Suprapubic skin (tissue), 4 donors: ENCODE measurements at regions not wholly inside any gene's neighbourhood (a gene's known extent, or its start where the extent isn't known, plus 50 kb on each side); places are given as distances from the start of the nearest gene placed in this dataset.

ENCODE experiments used
- DNase-seq, 2 donors: peaks; one replicate each; pipeline ENCODE4 v3.0.0-alpha.2; 2019; ENCODE audit warnings: low spot score in 2 of 2
- H3K27ac ChIP-seq: fragments of 200-600 bp; sonication (generic); one replicate; pipeline ENCODE4 v1.5.1; 2019
- H3K27me3 ChIP-seq: fragments of 200-600 bp; sonication (generic); one replicate; pipeline ENCODE4 v1.5.1; 2019
- H3K36me3 ChIP-seq: fragments of 200-600 bp; sonication (generic); one replicate; pipeline ENCODE4 v1.5.1; 2019
- H3K4me1 ChIP-seq: fragments of 200-600 bp; sonication (generic); one replicate; pipeline ENCODE4 v1.5.1; 2019
- H3K4me3 ChIP-seq: fragments of 200-600 bp; sonication (generic); one replicate; pipeline ENCODE4 v1.5.1; 2019; ENCODE audit warnings: mild to moderate bottlenecking
- H3K9me3 ChIP-seq: fragments of 200-600 bp; sonication (generic); one replicate; pipeline ENCODE4 v1.5.1; 2019
- EP300 ChIP-seq: sonication (generic); formaldehyde crosslinking; IDR thresholded peaks from one replicate; pipeline ENCODE4 v1.6.1; 2017; ENCODE audit warnings: antibody characterized with exemption
- POLR2A ChIP-seq, 2 donors: fragments of 450-650 bp; IDR thresholded peaks; one replicate each; pipeline ENCODE4 v1.6.1; 2017; ENCODE audit warnings: antibody characterized with exemption in 2 of 2, mild to moderate bottlenecking in 2 of 2, moderate library complexity in 2 of 2
- POLR2AphosphoS5 ChIP-seq, 3 donors: sonication (generic); formaldehyde crosslinking; IDR thresholded peaks; one replicate each; pipeline ENCODE4 v1.6.1; 2017; ENCODE audit warnings: antibody characterized with exemption in 3 of 3
- WGBS: methylation state at CpG from one replicate; pipeline ENCODE4 v1.1.5; 2018; 5-methylcytosine and 5-hydroxymethylcytosine counted together
- TF ChIP-seq, protein P1 (sequence below), 2 donors: fragments of 200-600 bp in 1 of 2; fragments of 450-650 bp in 1 of 2; sonication (generic) in 1 of 2; IDR thresholded peaks; one replicate each; pipeline ENCODE4 v1.5.1; 2016 to 2019; ENCODE audit warnings: antibody characterized with exemption in 2 of 2, mild to moderate bottlenecking in 1 of 2, moderate library complexity in 1 of 2

DNA sequence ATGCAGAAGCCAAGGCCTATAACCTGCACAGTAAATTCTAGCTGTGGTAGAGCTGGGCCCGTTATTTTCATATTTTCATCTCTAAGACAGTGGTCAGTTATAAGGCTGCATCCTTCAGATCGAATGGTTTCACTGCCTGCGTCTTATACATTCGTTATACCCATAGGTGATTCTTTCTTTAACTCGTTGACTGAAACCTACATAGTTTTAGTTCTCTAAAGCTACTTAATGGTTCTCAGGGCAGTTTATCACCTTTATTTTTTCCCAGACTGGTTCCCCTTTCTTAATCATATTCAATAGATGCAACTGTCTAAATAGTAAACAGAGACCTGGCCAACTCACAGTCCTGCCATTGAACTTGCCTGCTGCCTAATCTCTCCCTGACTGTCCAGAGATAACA lies 615.3 kb upstream of the SLITRK1 start:
- WGBS, result 90% methylated on average over 5 of the region's 5 CpGs

DNA sequence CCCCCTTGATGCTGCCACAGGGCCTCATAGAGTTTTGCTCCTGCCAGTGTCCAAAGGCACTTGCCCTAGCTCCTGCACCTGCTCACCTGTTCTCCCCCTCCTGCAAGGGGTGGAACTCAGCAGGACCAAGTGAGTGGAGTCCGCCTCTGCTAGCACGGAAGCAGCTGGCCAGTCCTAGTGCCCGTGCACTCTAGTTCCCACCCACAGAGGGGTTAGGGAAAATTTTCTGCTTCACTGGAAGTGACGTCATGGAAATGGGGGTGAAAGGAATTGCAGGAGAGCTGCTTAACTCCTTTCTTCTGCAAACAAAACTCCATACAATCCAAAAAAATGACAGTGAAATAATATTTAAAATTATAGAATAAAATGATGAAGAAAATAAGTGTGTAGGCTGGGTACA lies 609.7 kb upstream of the SLITRK1 start:
- no peak for DNase-seq
- TF ChIP-seq POLR2AphosphoS5 (IDR thresholded peaks at IDR 0.05) (no peak), EP300 (no peak), POLR2A (IDR thresholded peaks at IDR 0.05) (no peak)
- TF ChIP-seq, protein P1, sequence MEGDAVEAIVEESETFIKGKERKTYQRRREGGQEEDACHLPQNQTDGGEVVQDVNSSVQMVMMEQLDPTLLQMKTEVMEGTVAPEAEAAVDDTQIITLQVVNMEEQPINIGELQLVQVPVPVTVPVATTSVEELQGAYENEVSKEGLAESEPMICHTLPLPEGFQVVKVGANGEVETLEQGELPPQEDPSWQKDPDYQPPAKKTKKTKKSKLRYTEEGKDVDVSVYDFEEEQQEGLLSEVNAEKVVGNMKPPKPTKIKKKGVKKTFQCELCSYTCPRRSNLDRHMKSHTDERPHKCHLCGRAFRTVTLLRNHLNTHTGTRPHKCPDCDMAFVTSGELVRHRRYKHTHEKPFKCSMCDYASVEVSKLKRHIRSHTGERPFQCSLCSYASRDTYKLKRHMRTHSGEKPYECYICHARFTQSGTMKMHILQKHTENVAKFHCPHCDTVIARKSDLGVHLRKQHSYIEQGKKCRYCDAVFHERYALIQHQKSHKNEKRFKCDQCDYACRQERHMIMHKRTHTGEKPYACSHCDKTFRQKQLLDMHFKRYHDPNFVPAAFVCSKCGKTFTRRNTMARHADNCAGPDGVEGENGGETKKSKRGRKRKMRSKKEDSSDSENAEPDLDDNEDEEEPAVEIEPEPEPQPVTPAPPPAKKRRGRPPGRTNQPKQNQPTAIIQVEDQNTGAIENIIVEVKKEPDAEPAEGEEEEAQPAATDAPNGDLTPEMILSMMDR (IDR thresholded peaks at IDR 0.05), result no peak
- no peaks in the 10 kb centered on the region for H3K36me3 ChIP-seq
- no peaks in the 10 kb centered on the region for H3K4me1 ChIP-seq
- no peaks in the 10 kb centered on the region for H3K9me3 ChIP-seq
- WGBS, result 96% methylated on average over 4 of the region's 4 CpGs
- H3K27ac ChIP-seq, result no peak overlapping the region
- H3K4me3 ChIP-seq, result no peak overlapping the region
- no peaks in the 10 kb centered on the region for H3K27me3 ChIP-seq

More for the DNA sequence above, 615.3 kb upstream of the SLITRK1 start:
- Histone ChIP-seq H3K27me3 (no peaks in the 10 kb centered on the region), H3K27ac (no peak overlapping the region), H3K9me3 (peaks cover 5% of the 10 kb centered on the region), H3K4me1 (no peaks in the 10 kb centered on the region), H3K4me3 (no peak overlapping the region), H3K36me3 (no peaks in the 10 kb centered on the region)
- DNase-seq, result no peak
- TF ChIP-seq EP300 (no peak), POLR2A (IDR thresholded peaks at IDR 0.05) (no peak), POLR2AphosphoS5 (IDR thresholded peaks at IDR 0.05) (no peak)
- TF ChIP-seq, protein P1 (IDR thresholded peaks at IDR 0.05), result no peak

DNA sequence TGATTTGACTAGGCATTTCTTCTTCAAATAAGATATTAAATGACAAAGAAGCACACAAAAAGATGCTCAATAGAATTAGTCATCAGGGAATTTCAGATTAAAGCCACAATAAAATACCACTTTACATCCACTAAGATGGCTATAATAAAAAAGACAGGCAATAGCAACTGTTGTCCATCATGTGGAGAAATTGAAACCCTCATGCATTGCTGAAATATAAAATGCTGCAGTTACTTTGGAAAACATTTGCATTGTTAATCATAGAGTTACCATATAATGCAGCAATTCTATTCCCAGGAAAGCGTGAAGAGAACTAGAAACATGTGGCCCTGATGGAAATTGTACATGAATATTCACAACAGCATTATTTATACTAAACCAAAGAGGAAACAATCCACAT lies 605.5 kb upstream of the SLITRK1 start:
- TF ChIP-seq POLR2A (IDR thresholded peaks at IDR 0.05), result no peak
- TF ChIP-seq, protein P1 (IDR thresholded peaks at IDR 0.05), result no peak
- TF ChIP-seq EP300, result no peak
- no peak for TF ChIP-seq POLR2AphosphoS5 (IDR thresholded peaks at IDR 0.05)
- H3K4me1 ChIP-seq, result no peaks in the 10 kb centered on the region

DNA sequence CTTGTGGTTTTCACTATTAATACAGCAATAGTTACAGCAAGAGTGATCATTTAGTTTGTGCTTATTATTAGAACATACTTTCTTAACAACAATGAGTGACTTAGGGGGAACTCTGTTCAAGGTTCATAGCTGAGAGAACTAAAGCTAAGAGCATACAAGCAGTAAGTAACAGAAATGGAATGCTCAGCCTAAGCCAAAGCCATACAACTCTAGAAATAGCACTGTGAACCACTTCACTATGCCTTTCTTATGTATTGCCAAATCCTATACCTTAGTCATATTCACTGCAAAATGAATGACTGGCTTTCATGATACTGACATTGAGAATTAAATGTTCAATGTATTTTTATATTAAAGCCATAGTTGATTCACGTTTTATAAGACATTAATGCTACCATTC lies 599.7 kb upstream of the SLITRK1 start:
- Histone ChIP-seq H3K4me3 (no peak overlapping the region), H3K27ac (no peak overlapping the region), H3K27me3 (no peaks in the 10 kb centered on the region), H3K4me1 (no peaks in the 10 kb centered on the region), H3K36me3 (no peaks in the 10 kb centered on the region), H3K9me3 (no peaks in the 10 kb centered on the region)
- TF ChIP-seq POLR2A (IDR thresholded peaks at IDR 0.05), result no peak
- no peak for TF ChIP-seq POLR2AphosphoS5 (IDR thresholded peaks at IDR 0.05)
- TF ChIP-seq EP300, result no peak
- TF ChIP-seq, protein P1 (IDR thresholded peaks at IDR 0.05), result no peak
- DNase-seq, result no peak
- WGBS, result 80% methylated on average over 1 of the region's 1 CpG

More for the DNA sequence above, 605.5 kb upstream of the SLITRK1 start:
- Histone ChIP-seq H3K27ac (no peak overlapping the region), H3K4me3 (no peak overlapping the region), H3K27me3 (no peaks in the 10 kb centered on the region), H3K36me3 (no peaks in the 10 kb centered on the region), H3K9me3 (no peaks in the 10 kb centered on the region)
- 58% methylated on average over 1 of the region's 1 CpG for WGBS
- no peak for DNase-seq

DNA sequence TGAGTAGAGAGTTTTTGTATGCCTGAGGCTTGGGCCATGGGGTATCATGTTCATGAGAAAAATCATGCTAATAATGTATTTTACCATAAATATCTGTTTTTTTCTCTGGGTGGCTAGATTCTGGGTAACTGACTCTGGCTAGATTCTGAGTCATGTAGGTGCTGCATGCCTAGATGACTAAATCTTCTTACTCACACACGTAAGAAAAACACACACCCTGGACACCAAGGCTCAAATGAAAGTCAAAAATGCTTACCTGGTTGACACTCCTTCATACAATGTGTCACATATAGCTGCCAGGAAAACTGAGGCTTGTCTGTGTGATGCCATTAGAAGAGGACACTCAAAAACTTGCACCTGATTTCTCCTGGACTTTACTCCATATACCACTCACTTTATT lies 597.4 kb upstream of the SLITRK1 start:
- no peaks in the 10 kb centered on the region for H3K27me3 ChIP-seq
- DNase-seq, result no peak
- H3K4me3 ChIP-seq, result no peak overlapping the region
- no peaks in the 10 kb centered on the region for H3K4me1 ChIP-seq
- TF ChIP-seq, protein P1 (IDR thresholded peaks at IDR 0.05), result no peak
- TF ChIP-seq POLR2A (IDR thresholded peaks at IDR 0.05) (no peak), POLR2AphosphoS5 (IDR thresholded peaks at IDR 0.05) (no peak), EP300 (no peak)
- H3K36me3 ChIP-seq, result no peaks in the 10 kb centered on the region
- WGBS, result 91% methylated on average over 1 of the region's 1 CpG
- H3K27ac ChIP-seq, result no peak overlapping the region
- H3K9me3 ChIP-seq, result peaks cover 4% of the 10 kb centered on the region
